ENCODE measurements at regions not wholly inside any gene's neighbourhood (a gene's known extent, or its start where the extent isn't known, plus 50 kb on each side); places are given as distances from the start of the nearest gene placed in this dataset.
"Not testable (repeated sequence)": the region's sequence is repeated elsewhere in the genome, so short reads cannot be mapped to it uniquely, and the experiment has no call there.

DNA sequence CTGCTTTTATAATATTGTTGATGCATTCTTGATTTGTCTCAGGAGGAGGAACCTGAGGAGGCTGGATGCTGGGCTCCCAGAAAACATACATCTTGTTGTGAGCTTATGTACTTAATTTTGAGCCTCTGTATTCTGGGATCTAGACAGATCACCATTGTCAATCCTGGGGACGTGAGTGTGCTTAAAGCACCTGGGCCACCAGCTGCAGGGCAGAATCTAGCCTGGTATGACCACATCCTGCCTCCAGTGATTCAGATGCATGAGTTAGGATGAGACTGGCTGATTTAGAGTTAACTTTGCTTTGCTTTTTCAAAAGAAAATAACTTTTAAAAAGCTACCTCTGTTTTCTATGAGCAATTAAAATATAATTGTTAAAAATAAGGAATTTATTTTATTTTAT lies 278.0 kb downstream of the ZFY start:
- H3K9ac ChIP-seq (ENCODE audit: insufficient read depth, low read depth, low read length); H3K4me3 ChIP-seq (replicated peaks in 1 of 3; ENCODE audit: insufficient read depth in 1 of 3, low read depth in 2 of 3, low read length in 3 of 3); intact Hi-C loops (cut with micrococcal nuclease; ENCODE audit: unreplicated experiment); H3K36me3 ChIP-seq (replicated peaks in 1 of 2; ENCODE audit: control insufficient read depth in 1 of 2, insufficient read depth in 2 of 2, low read length in 2 of 2); DNase-seq (ENCODE audit: low spot score); H4K20me1 ChIP-seq (ENCODE audit: insufficient read depth, low read length); H3K27me3 ChIP-seq (ENCODE audit: control insufficient read depth in 1 of 2, insufficient read depth in 2 of 2, low read length in 2 of 2); CTCF ChIA-PET (ENCODE audit: low intra/inter-chr PET ratio, low total read pairs); H3K9me3 ChIP-seq (ENCODE audit: low read length); ATAC-seq; H3K4me1 ChIP-seq (ENCODE audit: insufficient read depth, low read length); H3K79me2 ChIP-seq (ENCODE audit: insufficient read depth, low read length); BruUV-seq (replicated peaks); POLR2A ChIA-PET; FAIRE-seq; H2AFZ ChIP-seq (ENCODE audit: low read length); in situ Hi-C loops (cut with HindIII; ENCODE audit: extremely low pct_ligation_motif_present, low pct_unique_long_range_greater_than_20kb); H3K27ac ChIP-seq (ENCODE audit: extremely low read length, insufficient read depth, low read length); H3K4me2 ChIP-seq (ENCODE audit: low read depth, low read length): not testable (repeated sequence)
- WGBS (ENCODE audit: low lambda C conversion rate): 0% methylated on average over 1 of the region's 1 CpG

GRCh38 chrY:3218134-3218533 lies 283.0 kb downstream of the ZFY start:
- H3K27me3 ChIP-seq (ENCODE audit: control insufficient read depth in 1 of 2, insufficient read depth in 2 of 2, low read length in 2 of 2); H3K36me3 ChIP-seq (replicated peaks in 1 of 2; ENCODE audit: control insufficient read depth in 1 of 2, insufficient read depth in 2 of 2, low read length in 2 of 2); intact Hi-C loops (cut with micrococcal nuclease; ENCODE audit: unreplicated experiment); H2AFZ ChIP-seq (ENCODE audit: low read length); H3K9ac ChIP-seq (ENCODE audit: insufficient read depth, low read depth, low read length); H3K4me1 ChIP-seq (ENCODE audit: insufficient read depth, low read length); CTCF ChIA-PET (ENCODE audit: low intra/inter-chr PET ratio, low total read pairs); H4K20me1 ChIP-seq (ENCODE audit: insufficient read depth, low read length); ATAC-seq; H3K79me2 ChIP-seq (ENCODE audit: insufficient read depth, low read length); H3K4me2 ChIP-seq (ENCODE audit: low read depth, low read length); in situ Hi-C loops (cut with HindIII; ENCODE audit: extremely low pct_ligation_motif_present, low pct_unique_long_range_greater_than_20kb); POLR2A ChIA-PET; H3K4me3 ChIP-seq (replicated peaks in 1 of 3; ENCODE audit: insufficient read depth in 1 of 3, low read depth in 2 of 3, low read length in 3 of 3); BruUV-seq (replicated peaks); FAIRE-seq; DNase-seq (ENCODE audit: low spot score); H3K27ac ChIP-seq (ENCODE audit: extremely low read length, insufficient read depth, low read length); H3K9me3 ChIP-seq (ENCODE audit: low read length): not testable (repeated sequence)
- WGBS (ENCODE audit: low lambda C conversion rate): 0% methylated on average over 3 of the region's 4 CpGs

- POLR2A ChIA-PET; H3K4me3 ChIP-seq (replicated peaks in 1 of 3; ENCODE audit: insufficient read depth in 1 of 3, low read depth in 2 of 3, low read length in 3 of 3); H3K9me3 ChIP-seq (ENCODE audit: low read length); intact Hi-C loops (cut with micrococcal nuclease; ENCODE audit: unreplicated experiment); ATAC-seq; H3K36me3 ChIP-seq (replicated peaks in 1 of 2; ENCODE audit: control insufficient read depth in 1 of 2, insufficient read depth in 2 of 2, low read length in 2 of 2); H2AFZ ChIP-seq (ENCODE audit: low read length); H3K27ac ChIP-seq (ENCODE audit: extremely low read length, insufficient read depth, low read length); H3K27me3 ChIP-seq (ENCODE audit: control insufficient read depth in 1 of 2, insufficient read depth in 2 of 2, low read length in 2 of 2); FAIRE-seq; DNase-seq (ENCODE audit: low spot score); BruUV-seq (replicated peaks); CTCF ChIA-PET (ENCODE audit: low intra/inter-chr PET ratio, low total read pairs); H3K4me1 ChIP-seq (ENCODE audit: insufficient read depth, low read length); H4K20me1 ChIP-seq (ENCODE audit: insufficient read depth, low read length); in situ Hi-C loops (cut with HindIII; ENCODE audit: extremely low pct_ligation_motif_present, low pct_unique_long_range_greater_than_20kb); H3K79me2 ChIP-seq (ENCODE audit: insufficient read depth, low read length); H3K4me2 ChIP-seq (ENCODE audit: low read depth, low read length); H3K9ac ChIP-seq (ENCODE audit: insufficient read depth, low read depth, low read length): not testable (repeated sequence)
- 43% methylated on average over 6 of the region's 6 CpGs for WGBS (ENCODE audit: low lambda C conversion rate)
Measured at GRCh38 chrY:3218559-3218958, 283.4 kb downstream of the ZFY start.

- WGBS (ENCODE audit: low lambda C conversion rate): 0% methylated on average over 2 of the region's 2 CpGs
- ATAC-seq; H3K4me3 ChIP-seq (replicated peaks in 1 of 3; ENCODE audit: insufficient read depth in 1 of 3, low read depth in 2 of 3, low read length in 3 of 3); H3K9ac ChIP-seq (ENCODE audit: insufficient read depth, low read depth, low read length); H2AFZ ChIP-seq (ENCODE audit: low read length); H3K27ac ChIP-seq (ENCODE audit: extremely low read length, insufficient read depth, low read length); H3K9me3 ChIP-seq (ENCODE audit: low read length); FAIRE-seq; POLR2A ChIA-PET; H3K27me3 ChIP-seq (ENCODE audit: control insufficient read depth in 1 of 2, insufficient read depth in 2 of 2, low read length in 2 of 2); DNase-seq (ENCODE audit: low spot score); in situ Hi-C loops (cut with HindIII; ENCODE audit: extremely low pct_ligation_motif_present, low pct_unique_long_range_greater_than_20kb); CTCF ChIA-PET (ENCODE audit: low intra/inter-chr PET ratio, low total read pairs); intact Hi-C loops (cut with micrococcal nuclease; ENCODE audit: unreplicated experiment); H3K4me1 ChIP-seq (ENCODE audit: insufficient read depth, low read length); H4K20me1 ChIP-seq (ENCODE audit: insufficient read depth, low read length); BruUV-seq (replicated peaks); H3K4me2 ChIP-seq (ENCODE audit: low read depth, low read length); H3K36me3 ChIP-seq (replicated peaks in 1 of 2; ENCODE audit: control insufficient read depth in 1 of 2, insufficient read depth in 2 of 2, low read length in 2 of 2); H3K79me2 ChIP-seq (ENCODE audit: insufficient read depth, low read length): not testable (repeated sequence)
Measured at GRCh38 chrY:3262911-3263310, 316.0 kb upstream of the TGIF2LY start.

DNA sequence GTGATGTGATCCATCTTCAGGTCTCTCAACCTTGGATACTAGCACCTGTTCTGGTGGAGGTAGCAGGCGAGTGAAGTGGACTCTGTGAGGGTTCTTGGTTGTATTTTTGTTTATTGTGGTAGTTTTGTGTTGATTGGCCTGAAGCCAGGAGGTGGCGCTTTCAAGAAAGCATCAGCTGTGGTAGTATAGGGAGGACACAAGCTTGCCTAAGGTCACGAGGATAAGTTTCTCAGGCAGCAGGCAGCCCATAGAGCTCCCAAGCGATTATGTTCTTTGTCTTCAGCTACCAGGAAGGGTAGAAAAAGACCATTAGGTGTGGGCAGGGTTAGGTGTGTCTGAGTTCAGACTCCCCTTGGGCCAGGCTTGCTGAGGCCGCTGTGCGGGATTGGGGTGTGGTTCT lies 290.8 kb upstream of the TGIF2LY start:
- H2AFZ ChIP-seq (ENCODE audit: low read length); H3K36me3 ChIP-seq (replicated peaks in 1 of 2; ENCODE audit: control insufficient read depth in 1 of 2, insufficient read depth in 2 of 2, low read length in 2 of 2); H3K9me3 ChIP-seq (ENCODE audit: low read length); intact Hi-C loops (cut with micrococcal nuclease; ENCODE audit: unreplicated experiment); FAIRE-seq; H3K27me3 ChIP-seq (ENCODE audit: control insufficient read depth in 1 of 2, insufficient read depth in 2 of 2, low read length in 2 of 2); CTCF ChIA-PET (ENCODE audit: low intra/inter-chr PET ratio, low total read pairs); H4K20me1 ChIP-seq (ENCODE audit: insufficient read depth, low read length); H3K4me1 ChIP-seq (ENCODE audit: insufficient read depth, low read length); H3K4me2 ChIP-seq (ENCODE audit: low read depth, low read length); H3K4me3 ChIP-seq (replicated peaks in 1 of 3; ENCODE audit: insufficient read depth in 1 of 3, low read depth in 2 of 3, low read length in 3 of 3); H3K9ac ChIP-seq (ENCODE audit: insufficient read depth, low read depth, low read length); POLR2A ChIA-PET; DNase-seq (ENCODE audit: low spot score); BruUV-seq (replicated peaks); ATAC-seq; in situ Hi-C loops (cut with HindIII; ENCODE audit: extremely low pct_ligation_motif_present, low pct_unique_long_range_greater_than_20kb); H3K79me2 ChIP-seq (ENCODE audit: insufficient read depth, low read length); H3K27ac ChIP-seq (ENCODE audit: extremely low read length, insufficient read depth, low read length): not testable (repeated sequence)
- no CpG with 5 or more reads among the region's 6 CpGs for WGBS (ENCODE audit: low lambda C conversion rate)
